Fibroblast of lung (primary cell): ENCODE measurements at regions not wholly inside any gene's neighbourhood (a gene's known extent, or its start where the extent isn't known, plus 50 kb on each side); places are given as distances from the start of the nearest gene placed in this dataset.

Experiments
- DNase-seq, 2 donors: peaks; one replicate each; pipeline versions ENCODE4 v3.0.0 to v3.0.0-alpha.2; 2010; ENCODE audit warnings: low read depth in 2 of 2
- H2AFZ ChIP-seq: 2 replicates; pipeline ENCODE4 v1.5.1; 2012; ENCODE audit warnings: low read length, control low read depth, inconsistent platforms
- H3K27ac ChIP-seq: 2 replicates; pipeline ENCODE4 v1.5.1; 2011; ENCODE audit warnings: low read length, control low read depth; ENCODE audit not compliant: insufficient read depth
- H3K27me3 ChIP-seq: 2 replicates; pipeline ENCODE4 v1.5.1; 2011; ENCODE audit warnings: mild to moderate bottlenecking, low read length; ENCODE audit not compliant: control insufficient read depth, insufficient read depth
- H3K36me3 ChIP-seq: 2 replicates; pipeline ENCODE4 v1.5.1; 2011; ENCODE audit warnings: low read length; ENCODE audit not compliant: control insufficient read depth, insufficient read depth
- H3K4me1 ChIP-seq: 2 replicates; pipeline ENCODE4 v1.5.1; 2011; ENCODE audit warnings: low read length; ENCODE audit not compliant: control insufficient read depth, insufficient read depth; ENCODE audit errors: extremely low read depth
- H3K4me2 ChIP-seq: 2 replicates; pipeline ENCODE4 v1.5.1; 2011; ENCODE audit warnings: low read length, control low read depth; ENCODE audit not compliant: insufficient read depth; ENCODE audit errors: extremely low read depth
- H3K4me3 ChIP-seq, 4 experiments: fragments of 200-600 bp in 1 of 4; sonication (generic) in 1 of 4; replicated peaks in 1 of 4; 2 replicates each; pipeline ENCODE4 v1.5.1; 2011 to 2016; ENCODE audit warnings: low read length in 4 of 4, low read depth in 3 of 4, mild to moderate bottlenecking in 3 of 4, control low read depth in 2 of 4, inconsistent platforms in 1 of 4, mixed read lengths in 1 of 4; ENCODE audit not compliant: insufficient read depth in 1 of 4; ENCODE audit errors: control extremely low read depth in 1 of 4
- H3K79me2 ChIP-seq: 2 replicates; pipeline ENCODE4 v1.5.1; 2012; ENCODE audit warnings: mild to moderate bottlenecking, low read length, inconsistent platforms; ENCODE audit not compliant: control insufficient read depth, insufficient read depth
- H3K9ac ChIP-seq: 2 replicates; pipeline ENCODE4 v1.5.1; 2011; ENCODE audit warnings: mild to moderate bottlenecking, low read length, control low read depth; ENCODE audit not compliant: insufficient read depth
- H3K9me3 ChIP-seq: 2 replicates; pipeline ENCODE4 v1.5.1; 2012; ENCODE audit warnings: low read depth, low read length; ENCODE audit not compliant: control insufficient read depth, insufficient read depth
- H4K20me1 ChIP-seq: 2 replicates; pipeline ENCODE4 v1.5.1; 2011; ENCODE audit warnings: low read length; ENCODE audit not compliant: control insufficient read depth, insufficient read depth; ENCODE audit errors: extremely low read depth
- EZH2 ChIP-seq: IDR thresholded peaks from 2 replicates; pipeline ENCODE4 v1.5.1; 2012; ENCODE audit warnings: low read length, control low read depth, mild to moderate bottlenecking; ENCODE audit errors: missing control alignments
- TF ChIP-seq, protein P1 (sequence below), 2 donors: IDR thresholded peaks in 1 of 2; conservative IDR thresholded peaks in 1 of 2; 1 replicate in 1 of 2; 2 replicates in 1 of 2; pipeline ENCODE4 v1.5.1; 2011 to 2012; ENCODE audit warnings: low read length in 2 of 2, control low read depth in 1 of 2, inconsistent platforms in 1 of 2, low read depth in 1 of 2, mild to moderate bottlenecking in 1 of 2

DNA sequence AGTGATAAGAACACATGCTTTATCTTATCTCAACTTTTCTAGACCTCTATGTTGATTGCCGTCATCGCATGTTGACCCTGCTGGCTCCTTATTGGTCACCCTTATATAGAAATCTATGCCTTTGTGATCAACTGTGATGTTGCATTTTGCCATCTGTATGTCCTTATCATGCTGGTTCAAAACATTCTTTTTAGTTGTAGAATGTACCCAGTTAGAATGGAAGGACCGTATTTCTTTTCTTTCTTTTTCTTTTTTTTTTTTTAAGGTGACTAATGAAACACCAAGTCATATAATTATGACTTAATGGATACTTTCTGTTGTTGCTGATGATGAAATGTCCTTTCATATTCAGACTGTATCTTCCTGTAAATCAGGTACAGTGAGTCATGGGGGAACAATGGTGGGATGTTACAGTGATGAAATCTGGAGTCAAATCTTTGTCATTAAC is 145.9 kb upstream of the CITED2 start:
- no peaks in the 10 kb centered on the region for H3K4me1 ChIP-seq
- no peaks in the 10 kb centered on the region for H3K27me3 ChIP-seq
- H3K4me2 ChIP-seq, result no peak overlapping the region
- no peaks in the 10 kb centered on the region for H3K36me3 ChIP-seq
- no peak overlapping the region for H3K9ac ChIP-seq
- H2AFZ ChIP-seq, result no peak overlapping the region
- H3K9me3 ChIP-seq, result no peaks in the 10 kb centered on the region
- TF ChIP-seq, protein P1, sequence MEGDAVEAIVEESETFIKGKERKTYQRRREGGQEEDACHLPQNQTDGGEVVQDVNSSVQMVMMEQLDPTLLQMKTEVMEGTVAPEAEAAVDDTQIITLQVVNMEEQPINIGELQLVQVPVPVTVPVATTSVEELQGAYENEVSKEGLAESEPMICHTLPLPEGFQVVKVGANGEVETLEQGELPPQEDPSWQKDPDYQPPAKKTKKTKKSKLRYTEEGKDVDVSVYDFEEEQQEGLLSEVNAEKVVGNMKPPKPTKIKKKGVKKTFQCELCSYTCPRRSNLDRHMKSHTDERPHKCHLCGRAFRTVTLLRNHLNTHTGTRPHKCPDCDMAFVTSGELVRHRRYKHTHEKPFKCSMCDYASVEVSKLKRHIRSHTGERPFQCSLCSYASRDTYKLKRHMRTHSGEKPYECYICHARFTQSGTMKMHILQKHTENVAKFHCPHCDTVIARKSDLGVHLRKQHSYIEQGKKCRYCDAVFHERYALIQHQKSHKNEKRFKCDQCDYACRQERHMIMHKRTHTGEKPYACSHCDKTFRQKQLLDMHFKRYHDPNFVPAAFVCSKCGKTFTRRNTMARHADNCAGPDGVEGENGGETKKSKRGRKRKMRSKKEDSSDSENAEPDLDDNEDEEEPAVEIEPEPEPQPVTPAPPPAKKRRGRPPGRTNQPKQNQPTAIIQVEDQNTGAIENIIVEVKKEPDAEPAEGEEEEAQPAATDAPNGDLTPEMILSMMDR (conservative IDR thresholded peaks at IDR 0.05 in 1 of 2, IDR thresholded peaks at IDR 0.05 in 1 of 2; ENCODE audit: low read depth in 1 of 2, low read length in 2 of 2), result no peak
- TF ChIP-seq EZH2, result no peak
- no peak overlapping the region for H3K4me3 ChIP-seq
- DNase-seq, result no peak
- H3K27ac ChIP-seq, result no peak overlapping the region
- no peaks in the 10 kb centered on the region for H3K79me2 ChIP-seq
- H4K20me1 ChIP-seq, result no peaks in the 10 kb centered on the region

DNA sequence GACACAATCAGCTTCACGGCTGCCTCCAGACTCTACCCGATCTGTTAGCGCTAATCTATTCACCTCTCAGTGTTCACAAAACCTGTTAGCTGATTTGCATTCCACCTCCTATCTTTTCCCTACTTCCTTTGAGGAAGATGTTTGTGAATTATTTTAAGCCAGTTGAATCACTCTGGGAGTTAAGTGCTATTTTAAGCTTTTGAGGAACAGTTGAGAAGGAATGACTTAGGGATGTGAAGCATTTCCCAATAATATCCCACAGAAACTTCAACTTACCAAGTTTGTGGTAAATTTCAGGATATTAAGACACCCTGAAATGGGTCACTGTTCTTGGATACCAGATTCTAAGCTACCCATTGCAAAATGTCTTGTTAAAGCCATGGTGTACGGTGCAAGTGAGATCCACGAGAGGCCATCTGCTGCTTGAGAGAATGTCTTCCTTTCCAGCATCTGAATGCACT is 145.2 kb upstream of the CITED2 start:
- Histone ChIP-seq H3K4me2 (no peak overlapping the region), H2AFZ (no peak overlapping the region), H4K20me1 (no peaks in the 10 kb centered on the region), H3K4me3 (no peak overlapping the region), H3K9ac (no peak overlapping the region), H3K79me2 (no peaks in the 10 kb centered on the region), H3K36me3 (no peaks in the 10 kb centered on the region), H3K4me1 (no peaks in the 10 kb centered on the region), H3K27ac (no peak overlapping the region), H3K27me3 (no peaks in the 10 kb centered on the region), H3K9me3 (no peaks in the 10 kb centered on the region)
- TF ChIP-seq EZH2, result no peak
- TF ChIP-seq, protein P1 (conservative IDR thresholded peaks at IDR 0.05 in 1 of 2, IDR thresholded peaks at IDR 0.05 in 1 of 2; ENCODE audit: low read depth in 1 of 2, low read length in 2 of 2), result no peak
- DNase-seq, result peak; percentile 43 to 71

DNA sequence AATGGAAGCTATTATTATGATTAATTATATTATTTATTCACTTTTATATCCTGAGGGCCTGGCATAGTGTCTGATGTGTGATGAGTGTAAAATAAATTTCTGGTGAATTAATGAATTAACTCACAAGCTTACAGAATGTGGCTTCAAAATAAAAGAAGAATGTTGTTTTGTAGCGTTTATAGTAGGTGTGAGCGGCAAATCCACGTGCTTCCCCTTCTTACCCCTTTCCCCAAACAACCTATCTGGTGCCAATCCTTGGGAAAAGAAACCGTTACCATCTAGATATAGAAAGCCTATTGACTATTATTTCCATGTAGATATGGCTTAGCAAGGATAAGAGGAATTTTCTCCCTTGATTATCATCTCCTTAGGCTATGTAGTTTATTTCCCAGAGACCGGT is 144.6 kb upstream of the CITED2 start:
- Histone ChIP-seq H3K27ac (no peak overlapping the region), H2AFZ (no peak overlapping the region), H4K20me1 (no peaks in the 10 kb centered on the region), H3K27me3 (no peaks in the 10 kb centered on the region), H3K4me1 (no peaks in the 10 kb centered on the region), H3K36me3 (no peaks in the 10 kb centered on the region), H3K4me3 (no peak overlapping the region), H3K79me2 (no peaks in the 10 kb centered on the region), H3K9ac (no peak overlapping the region), H3K4me2 (no peak overlapping the region), H3K9me3 (no peaks in the 10 kb centered on the region)
- TF ChIP-seq, protein P1 (conservative IDR thresholded peaks at IDR 0.05 in 1 of 2, IDR thresholded peaks at IDR 0.05 in 1 of 2; ENCODE audit: low read depth in 1 of 2, low read length in 2 of 2), result no peak
- no peak for TF ChIP-seq EZH2
- no peak for DNase-seq
